A673 (cell line): ENCODE measurements at regions not wholly inside any gene's neighbourhood (a gene's known extent, or its start where the extent isn't known, plus 50 kb on each side); places are given as distances from the start of the nearest gene placed in this dataset.

Source experiments
- BruUV-seq: library from RNA; stranded (reverse); fragments of 400-500 nt; replicated peaks from 2 replicates; lab custom pipeline; 2021; lab: Mats Ljungman, UMichigan
- CTCF ChIA-PET: fragments of 300-600 bp; sonication (Branson Sonifier 250); formaldehyde crosslinking; loops from one replicate; lab custom pipeline; 2022; ENCODE audit warnings: antibody characterized with exemption; lab: Charles Lee
- POLR2A ChIA-PET: fragments of 300-600 bp; sonication (Branson Sonifier 250); formaldehyde crosslinking; loops from one replicate; lab custom pipeline; 2022; ENCODE audit warnings: antibody characterized with exemption; ENCODE audit not compliant: low non-redundant PET; lab: Charles Lee
- DNase-seq: peaks from one replicate; pipeline ENCODE4 v3.0.0-alpha.2; 2015; ENCODE audit warnings: low spot score
- H3K27ac ChIP-seq: fragments of 200-600 bp; sonication (generic); 2 replicates; pipeline ENCODE4 v1.5.1; 2016; ENCODE audit warnings: mixed run types, low read depth, mild to moderate bottlenecking, mixed read lengths, antibody characterized with exemption, low read length; ENCODE audit not compliant: poor library complexity, severe bottlenecking
- H3K27me3 ChIP-seq: fragments of 200-600 bp; sonication (generic); replicated peaks from 2 replicates; pipeline ENCODE4 v1.6.1; 2017; ENCODE audit warnings: mixed run types, low read depth, mild to moderate bottlenecking, mixed read lengths, antibody characterized with exemption, low read length; ENCODE audit not compliant: insufficient read depth, poor library complexity
- H3K36me3 ChIP-seq: fragments of 200-600 bp; sonication (generic); 2 replicates; pipeline ENCODE4 v1.6.1; 2016; ENCODE audit warnings: mixed run types, mild to moderate bottlenecking, mixed read lengths, antibody characterized with exemption, low read length; ENCODE audit not compliant: insufficient read depth, poor library complexity, severe bottlenecking
- H3K4me1 ChIP-seq: fragments of 200-600 bp; sonication (generic); 2 replicates; pipeline ENCODE4 v1.6.1; 2017; ENCODE audit warnings: mixed run types, mild to moderate bottlenecking, mixed read lengths, antibody characterized with exemption, low read length; ENCODE audit not compliant: insufficient read depth, poor library complexity, severe bottlenecking
- H3K4me3 ChIP-seq: fragments of 200-600 bp; sonication (generic); 2 replicates; pipeline ENCODE4 v1.5.1; 2016; ENCODE audit warnings: low read depth, mixed run types, mild to moderate bottlenecking, mixed read lengths, low read length; ENCODE audit not compliant: poor library complexity, severe bottlenecking
- H3K9me3 ChIP-seq: fragments of 200-600 bp; sonication (generic); 2 replicates; pipeline ENCODE4 v1.6.1; 2016; ENCODE audit warnings: mixed run types, low read depth, mild to moderate bottlenecking, mixed read lengths, antibody characterized with exemption, low read length; ENCODE audit not compliant: poor library complexity, severe bottlenecking
- CTCF ChIP-seq: fragments of 300-800, 200-600 bp; sonication (generic); conservative IDR thresholded peaks from 2 replicates; pipeline ENCODE4 v1.5.1; 2017; ENCODE audit warnings: low read depth, mild to moderate bottlenecking, antibody characterized with exemption, low read length, moderate library complexity, mixed read lengths
- EZH2 ChIP-seq: fragments of 200-600 bp; sonication (generic); IDR thresholded peaks from 2 replicates; pipeline ENCODE4 v1.6.1; 2017; ENCODE audit warnings: borderline replicate concordance, low read depth, mild to moderate bottlenecking, mixed read lengths, antibody characterized with exemption, low read length; ENCODE audit not compliant: poor library complexity, severe bottlenecking
- intact Hi-C: fragments of 100-400 bp; cut with micrococcal nuclease; formaldehyde crosslinking; loops from one replicate; pipeline ENCODE4 v1.10.0; 2022; ENCODE audit not compliant: unreplicated experiment

DNA sequence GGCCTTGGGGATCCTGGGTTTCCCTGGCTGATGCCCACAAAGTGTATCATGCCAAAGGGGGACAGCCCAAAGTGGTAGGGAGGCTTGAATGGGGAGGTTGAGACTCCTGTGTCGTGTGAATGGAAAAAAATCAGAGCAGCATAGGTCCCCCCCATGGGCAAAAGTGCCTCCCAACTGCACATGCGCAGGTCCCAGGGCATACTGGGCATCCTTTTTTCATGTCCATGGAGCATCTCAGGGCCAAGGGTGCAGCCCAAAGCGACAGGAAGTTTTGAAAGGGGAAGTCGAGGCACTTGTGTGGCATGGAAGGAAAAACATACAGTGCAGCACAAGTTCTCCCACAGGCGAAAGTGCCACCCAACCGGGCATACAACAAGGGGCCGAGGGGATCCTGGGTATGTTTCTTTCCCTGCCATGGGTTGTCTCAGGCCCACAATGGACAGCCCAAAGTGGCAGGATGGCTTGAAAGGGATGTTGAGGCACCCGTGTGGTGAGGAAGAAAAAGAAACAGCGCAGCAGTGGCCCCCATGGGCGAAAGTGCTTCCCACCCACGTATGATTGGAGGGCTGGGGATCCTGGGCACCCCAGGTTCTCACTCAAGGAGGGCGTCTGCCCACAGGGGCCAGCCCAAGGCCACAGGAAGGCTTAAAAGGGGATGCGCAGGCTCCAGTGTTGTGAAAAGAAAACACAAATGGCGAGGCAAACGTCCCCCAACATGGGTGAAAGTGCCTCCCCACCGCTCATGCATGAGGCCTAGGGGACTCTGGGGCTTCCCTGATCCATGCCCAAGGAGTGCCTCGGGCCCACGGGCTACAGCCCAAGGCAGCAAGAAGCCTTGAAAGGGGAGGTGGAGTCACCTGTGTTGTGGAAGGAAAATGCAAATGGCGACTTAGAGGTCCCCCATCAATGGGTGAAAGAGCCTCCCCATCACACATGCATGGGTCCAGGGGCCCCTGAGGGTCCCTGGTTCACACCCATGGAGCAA, 573.7 kb downstream of the ALG10 start:
- TF ChIP-seq CTCF = no peak
- TF ChIP-seq EZH2 = no peak
- POLR2A ChIA-PET = no interaction called here

GRCh38 chr12:34597548-34598351, 575.5 kb downstream of the ALG10 start:
- TF ChIP-seq CTCF = no peak
- no peak for TF ChIP-seq EZH2
- no peak overlapping the region for H3K4me3 ChIP-seq
- H3K27ac ChIP-seq = no peak overlapping the region
- no peaks in the 10 kb centered on the region for H3K27me3 ChIP-seq
- no TSS peak for BruUV-seq
- intact Hi-C loops = loop anchor here (10.0 kb wide), 1 partner anchor 83 kb away; no protein-coding TSS in a partner anchor
- H3K9me3 ChIP-seq = peaks cover 27% of the 10 kb centered on the region
- no peaks in the 10 kb centered on the region for H3K36me3 ChIP-seq
- POLR2A ChIA-PET = no interaction called here
- no peak for DNase-seq
- no peaks in the 10 kb centered on the region for H3K4me1 ChIP-seq
- CTCF ChIA-PET = no interaction called here

More for the DNA sequence above, 573.7 kb downstream of the ALG10 start:
- CTCF ChIA-PET = no interaction called here
- no peak for DNase-seq
- Histone ChIP-seq H3K4me1 (no peaks in the 10 kb centered on the region), H3K4me3 (no peak overlapping the region), H3K27me3 (no peaks in the 10 kb centered on the region), H3K36me3 (no peaks in the 10 kb centered on the region), H3K9me3 (peaks cover 44% of the 10 kb centered on the region), H3K27ac (no peak overlapping the region)
- intact Hi-C loops = loop anchor here (10.0 kb wide), 1 partner anchor 81 kb away; no protein-coding TSS in a partner anchor
- BruUV-seq = no TSS peak

GRCh38 chr12:34598352-34598827, 576.1 kb downstream of the ALG10 start:
- ChIA-PET POLR2A (no interaction called here), CTCF (no interaction called here)
- H3K36me3 ChIP-seq = no peaks in the 10 kb centered on the region
- DNase-seq = no peak
- H3K27me3 ChIP-seq = no peaks in the 10 kb centered on the region
- H3K27ac ChIP-seq = no peak overlapping the region
- no peak overlapping the region for H3K4me3 ChIP-seq
- peaks cover 28% of the 10 kb centered on the region for H3K9me3 ChIP-seq
- no peaks in the 10 kb centered on the region for H3K4me1 ChIP-seq
- TF ChIP-seq EZH2 = no peak
- no peak for TF ChIP-seq CTCF
- intact Hi-C loops = loop anchor here (10.0 kb wide), 1 partner anchor 84 kb away; no protein-coding TSS in a partner anchor
- no TSS peak for BruUV-seq
